ENCODE measurements at regions not wholly inside any gene's neighbourhood (a gene's known extent, or its start where the extent isn't known, plus 50 kb on each side); places are given as distances from the start of the nearest gene placed in this dataset.

GRCh38 chr3:16124636-16125035 lies 49.8 kb upstream of the GALNT15 start:
- H3K4me3 ChIP-seq (ENCODE audit: low read depth, low read length), result no peak overlapping the region
- no peak for TF ChIP-seq CTCF (IDR thresholded peaks at IDR 0.05; ENCODE audit: insufficient read depth, low read length, severe bottlenecking)
- peak; percentile 99 for DNase-seq (ENCODE audit: low read depth)
- no peak for FAIRE-seq
- H3K36me3 ChIP-seq (ENCODE audit: control insufficient read depth, insufficient read depth, low read length), result no peaks in the 10 kb centered on the region
- no peaks in the 10 kb centered on the region for H3K27me3 ChIP-seq (ENCODE audit: control insufficient read depth, insufficient read depth, low read length)
